NB4 (cell line): ENCODE measurements at regions not wholly inside any gene's neighbourhood (a gene's known extent, or its start where the extent isn't known, plus 50 kb on each side); places are given as distances from the start of the nearest gene placed in this dataset.

Experiments used
- CTCF ChIP-seq: IDR thresholded peaks from one replicate; pipeline ENCODE4 v1.5.1; 2012; ENCODE audit warnings: low read depth, low read length
- MYC ChIP-seq: IDR thresholded peaks from 2 replicates; pipeline ENCODE4 v1.6.1; 2011; ENCODE audit warnings: low read depth, low read length
- POLR2A ChIP-seq: IDR thresholded peaks from 2 replicates; pipeline ENCODE4 v1.6.1; 2011; ENCODE audit warnings: mild to moderate bottlenecking; ENCODE audit not compliant: insufficient read length; ENCODE audit errors: extremely low read depth

DNA sequence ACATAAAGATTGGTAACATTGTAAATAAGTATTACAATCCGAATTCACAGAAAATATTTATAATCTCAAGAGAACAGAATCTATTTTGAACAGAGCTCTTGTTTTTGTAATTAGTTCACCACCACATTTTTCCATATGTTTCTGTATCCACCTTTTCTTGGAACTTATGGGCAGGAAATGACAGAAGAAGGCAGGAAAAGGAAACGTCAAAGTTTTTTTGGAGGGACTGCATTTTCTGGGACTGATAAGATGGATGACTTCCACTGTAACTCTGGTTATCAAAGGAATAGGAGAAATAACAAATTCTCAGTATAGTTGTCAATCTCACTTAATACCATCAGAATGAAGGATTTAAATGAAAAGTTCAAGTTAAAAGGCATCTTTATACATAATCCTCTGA is 75.1 kb upstream of the SMNDC1 start:
- TF ChIP-seq CTCF (no peak), POLR2A (no peak), MYC (no peak)
